GM19455 (cell line): ENCODE measurements at regions not wholly inside any gene's neighbourhood (a gene's known extent, or its start where the extent isn't known, plus 50 kb on each side); places are given as distances from the start of the nearest gene placed in this dataset.

ENCODE experiments used
- ATAC-seq: cut with Tn5 transposase; IDR thresholded peaks from one replicate; pipeline ENCODE4 v1.9.1; 2021; ENCODE audit not compliant: unreplicated experiment

GRCh38 chr13:99436686-99437416 is 64.4 kb upstream of the TM9SF2 start:
- peak; percentile 30 for ATAC-seq

GRCh38 chr13:99439048-99439447 is 62.2 kb upstream of the TM9SF2 start:
- ATAC-seq, result no peak

- ATAC-seq, result no peak
These were observed 61.2 kb upstream of the TM9SF2 start for GRCh38 chr13:99439850-99440604.

DNA sequence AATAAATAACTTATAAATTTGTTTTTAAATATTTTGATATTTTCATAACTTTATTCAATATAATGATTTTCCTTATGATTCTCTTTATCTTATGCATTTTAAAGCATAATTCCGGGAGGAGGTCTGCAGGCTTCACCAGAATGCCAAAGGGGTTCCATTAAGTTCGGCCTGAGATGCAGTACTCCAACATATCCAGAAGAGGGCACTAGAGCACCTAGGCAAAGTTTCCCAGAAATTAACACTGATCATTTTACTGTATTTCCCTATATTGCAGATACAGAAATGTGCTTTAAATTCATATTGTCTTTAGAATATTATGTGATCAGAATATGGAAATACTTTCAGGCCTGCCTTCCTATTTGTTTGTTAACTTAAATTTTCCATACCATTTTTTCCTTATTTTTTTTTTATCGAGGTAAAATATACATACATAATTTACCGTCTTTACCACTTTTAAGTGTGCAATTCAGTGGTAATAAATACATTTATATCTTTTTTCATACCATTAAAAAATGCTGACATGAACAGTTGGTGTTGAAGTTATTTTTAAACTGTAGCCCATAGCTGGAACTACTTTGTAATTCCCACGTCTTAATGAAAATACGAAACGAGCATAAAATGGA is 58.9 kb upstream of the TM9SF2 start:
- no peak for ATAC-seq

DNA sequence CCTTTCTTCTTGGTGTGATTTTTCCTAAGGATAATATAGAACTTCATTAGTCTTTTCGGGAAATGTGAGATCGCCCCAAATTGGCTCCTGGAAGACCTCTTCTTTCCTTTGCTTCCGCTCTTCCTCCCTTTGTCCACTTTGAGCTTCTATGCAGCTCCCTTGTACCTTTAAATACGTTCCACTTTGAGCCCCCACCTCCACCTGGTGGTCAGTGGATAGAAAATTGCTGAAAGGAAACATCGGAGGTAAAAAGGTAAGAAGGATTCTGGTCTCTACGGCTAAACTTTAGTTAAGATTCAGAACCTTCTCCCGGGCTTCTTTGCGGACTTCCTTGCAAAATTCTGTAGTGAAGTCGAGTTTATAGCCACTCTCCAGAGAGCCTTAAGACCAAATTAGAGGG is 55.0 kb upstream of the TM9SF2 start:
- no peak for ATAC-seq

DNA sequence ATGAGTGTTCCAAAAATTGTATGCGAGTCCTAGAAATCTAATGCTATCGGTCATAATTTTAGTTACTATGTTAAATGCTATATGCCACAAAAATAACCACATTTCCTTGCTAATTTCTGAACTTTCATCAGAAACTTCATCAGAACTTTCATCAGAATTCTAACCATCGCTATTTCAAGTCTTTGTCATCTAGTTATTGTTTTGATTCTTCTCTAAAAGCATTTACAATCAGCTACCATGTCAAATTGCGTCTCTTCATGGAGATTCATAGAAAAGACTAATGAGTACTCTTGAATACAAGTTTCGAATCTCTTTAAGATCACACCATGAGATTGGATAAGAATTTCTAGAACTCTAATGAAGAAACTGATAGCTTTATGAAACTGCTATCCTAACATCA is 52.7 kb upstream of the TM9SF2 start:
- ATAC-seq, result no peak

GRCh38 chr13:99450416-99450815 is 50.9 kb upstream of the TM9SF2 start:
- ATAC-seq, result no peak
